ENCODE measurements at regions not wholly inside any gene's neighbourhood (a gene's known extent, or its start where the extent isn't known, plus 50 kb on each side); places are given as distances from the start of the nearest gene placed in this dataset.

GRCh38 chr3:182500289-182500688 is 293.0 kb upstream of the ATP11B start:
- TF ChIP-seq POLR2AphosphoS5 (IDR thresholded peaks at IDR 0.05; ENCODE audit: low read depth, low read length) (no peak), POLR2A (IDR thresholded peaks at IDR 0.05; ENCODE audit: low read depth, low read length) (no peak), TAF1 (IDR thresholded peaks at IDR 0.05; ENCODE audit: borderline replicate concordance, low read depth, low read length) (no peak)

Measured in GM12892 (cell line).